ENCODE measurements at regions not wholly inside any gene's neighbourhood (a gene's known extent, or its start where the extent isn't known, plus 50 kb on each side); places are given as distances from the start of the nearest gene placed in this dataset.

DNA sequence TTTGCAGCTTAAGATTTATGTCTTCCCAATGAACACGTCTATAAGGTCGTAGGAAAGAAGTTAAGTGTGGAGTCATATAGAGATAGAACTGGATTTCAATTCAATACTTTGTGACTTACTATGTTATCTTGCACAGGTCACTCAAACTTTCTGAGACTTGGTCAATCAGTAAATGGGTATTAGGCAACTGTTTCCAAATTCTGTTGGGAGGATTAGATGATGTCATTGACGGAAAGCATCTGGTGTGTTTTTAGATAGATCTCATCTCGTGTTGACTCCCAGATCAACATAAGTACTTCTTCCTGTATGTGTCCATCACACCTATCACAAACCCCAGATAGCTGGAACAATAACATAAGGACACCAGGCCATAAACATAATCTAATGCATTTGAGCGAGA, 771.1 kb upstream of the FANCL start:
- TF ChIP-seq, protein P1, sequence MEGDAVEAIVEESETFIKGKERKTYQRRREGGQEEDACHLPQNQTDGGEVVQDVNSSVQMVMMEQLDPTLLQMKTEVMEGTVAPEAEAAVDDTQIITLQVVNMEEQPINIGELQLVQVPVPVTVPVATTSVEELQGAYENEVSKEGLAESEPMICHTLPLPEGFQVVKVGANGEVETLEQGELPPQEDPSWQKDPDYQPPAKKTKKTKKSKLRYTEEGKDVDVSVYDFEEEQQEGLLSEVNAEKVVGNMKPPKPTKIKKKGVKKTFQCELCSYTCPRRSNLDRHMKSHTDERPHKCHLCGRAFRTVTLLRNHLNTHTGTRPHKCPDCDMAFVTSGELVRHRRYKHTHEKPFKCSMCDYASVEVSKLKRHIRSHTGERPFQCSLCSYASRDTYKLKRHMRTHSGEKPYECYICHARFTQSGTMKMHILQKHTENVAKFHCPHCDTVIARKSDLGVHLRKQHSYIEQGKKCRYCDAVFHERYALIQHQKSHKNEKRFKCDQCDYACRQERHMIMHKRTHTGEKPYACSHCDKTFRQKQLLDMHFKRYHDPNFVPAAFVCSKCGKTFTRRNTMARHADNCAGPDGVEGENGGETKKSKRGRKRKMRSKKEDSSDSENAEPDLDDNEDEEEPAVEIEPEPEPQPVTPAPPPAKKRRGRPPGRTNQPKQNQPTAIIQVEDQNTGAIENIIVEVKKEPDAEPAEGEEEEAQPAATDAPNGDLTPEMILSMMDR (IDR thresholded peaks at IDR 0.05; ENCODE audit: low read depth, low read length): no peak
- no peak for TF ChIP-seq EZH2phosphoT487 (IDR thresholded peaks at IDR 0.05; ENCODE audit: low read depth)

Data from OCI-LY3 (cell line).